ENCODE measurements at regions not wholly inside any gene's neighbourhood (a gene's known extent, or its start where the extent isn't known, plus 50 kb on each side); places are given as distances from the start of the nearest gene placed in this dataset.

DNA sequence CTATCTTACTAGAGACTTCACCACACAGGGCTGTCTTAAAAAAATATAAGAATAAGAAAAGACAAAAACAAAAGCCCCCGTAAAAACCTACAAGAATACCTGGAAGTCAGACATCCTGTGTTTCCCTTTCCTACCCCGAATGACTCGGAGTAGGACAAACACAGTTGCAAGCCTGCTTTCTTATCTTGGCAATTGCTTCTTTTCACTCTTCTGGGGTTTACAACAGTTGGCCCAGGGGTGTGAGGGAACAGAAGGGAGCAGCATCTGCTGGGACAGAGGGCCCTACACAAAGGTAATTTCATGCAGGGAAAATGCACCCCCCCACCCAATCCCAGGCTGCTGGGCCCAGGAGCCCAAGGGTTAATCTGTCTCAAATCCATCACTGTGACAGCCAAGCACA lies 220.6 kb downstream of the ARHGAP12 start:
- TF ChIP-seq, protein P1, sequence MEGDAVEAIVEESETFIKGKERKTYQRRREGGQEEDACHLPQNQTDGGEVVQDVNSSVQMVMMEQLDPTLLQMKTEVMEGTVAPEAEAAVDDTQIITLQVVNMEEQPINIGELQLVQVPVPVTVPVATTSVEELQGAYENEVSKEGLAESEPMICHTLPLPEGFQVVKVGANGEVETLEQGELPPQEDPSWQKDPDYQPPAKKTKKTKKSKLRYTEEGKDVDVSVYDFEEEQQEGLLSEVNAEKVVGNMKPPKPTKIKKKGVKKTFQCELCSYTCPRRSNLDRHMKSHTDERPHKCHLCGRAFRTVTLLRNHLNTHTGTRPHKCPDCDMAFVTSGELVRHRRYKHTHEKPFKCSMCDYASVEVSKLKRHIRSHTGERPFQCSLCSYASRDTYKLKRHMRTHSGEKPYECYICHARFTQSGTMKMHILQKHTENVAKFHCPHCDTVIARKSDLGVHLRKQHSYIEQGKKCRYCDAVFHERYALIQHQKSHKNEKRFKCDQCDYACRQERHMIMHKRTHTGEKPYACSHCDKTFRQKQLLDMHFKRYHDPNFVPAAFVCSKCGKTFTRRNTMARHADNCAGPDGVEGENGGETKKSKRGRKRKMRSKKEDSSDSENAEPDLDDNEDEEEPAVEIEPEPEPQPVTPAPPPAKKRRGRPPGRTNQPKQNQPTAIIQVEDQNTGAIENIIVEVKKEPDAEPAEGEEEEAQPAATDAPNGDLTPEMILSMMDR (IDR thresholded peaks at IDR 0.05) = no peak
- TF ChIP-seq ZFX (IDR thresholded peaks at IDR 0.05; ENCODE audit: borderline replicate concordance) = no peak
